Cardiac fibroblast (primary cell): ENCODE measurements at regions not wholly inside any gene's neighbourhood (a gene's known extent, or its start where the extent isn't known, plus 50 kb on each side); places are given as distances from the start of the nearest gene placed in this dataset.

Source experiments
- DNase-seq, 2 donors: peaks; one replicate each; pipeline versions ENCODE4 v3.0.0 to v3.0.0-alpha.2; 2010; ENCODE audit warnings: low read depth in 2 of 2
- H3K4me3 ChIP-seq, 2 donors: replicated peaks in 1 of 2; 1 replicate in 1 of 2; 2 replicates in 1 of 2; pipeline ENCODE4 v1.5.1; 2011; ENCODE audit warnings: low read depth in 2 of 2, low read length in 2 of 2, mild to moderate bottlenecking in 2 of 2, moderate library complexity in 1 of 2
- TF ChIP-seq, protein P1 (sequence below): IDR thresholded peaks from one replicate; pipeline ENCODE4 v1.5.1; 2011; ENCODE audit warnings: low read depth, mild to moderate bottlenecking, low read length, inconsistent platforms

DNA sequence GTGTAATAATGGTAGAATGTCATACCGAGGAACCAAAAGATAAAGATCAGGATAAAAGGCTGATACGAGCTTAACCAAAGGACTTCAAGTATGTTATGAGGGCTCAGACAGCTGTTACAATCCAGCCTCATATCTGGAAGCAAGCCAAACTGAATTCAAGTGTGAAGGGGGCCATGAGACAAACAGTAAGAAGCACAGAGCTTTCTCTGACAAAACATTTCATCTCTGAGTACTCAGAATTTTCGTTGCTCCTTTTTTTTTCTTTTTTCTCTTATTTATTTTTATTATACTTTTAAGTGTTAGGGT lies 52.9 kb upstream of the CD180 start:
- TF ChIP-seq, protein P1, sequence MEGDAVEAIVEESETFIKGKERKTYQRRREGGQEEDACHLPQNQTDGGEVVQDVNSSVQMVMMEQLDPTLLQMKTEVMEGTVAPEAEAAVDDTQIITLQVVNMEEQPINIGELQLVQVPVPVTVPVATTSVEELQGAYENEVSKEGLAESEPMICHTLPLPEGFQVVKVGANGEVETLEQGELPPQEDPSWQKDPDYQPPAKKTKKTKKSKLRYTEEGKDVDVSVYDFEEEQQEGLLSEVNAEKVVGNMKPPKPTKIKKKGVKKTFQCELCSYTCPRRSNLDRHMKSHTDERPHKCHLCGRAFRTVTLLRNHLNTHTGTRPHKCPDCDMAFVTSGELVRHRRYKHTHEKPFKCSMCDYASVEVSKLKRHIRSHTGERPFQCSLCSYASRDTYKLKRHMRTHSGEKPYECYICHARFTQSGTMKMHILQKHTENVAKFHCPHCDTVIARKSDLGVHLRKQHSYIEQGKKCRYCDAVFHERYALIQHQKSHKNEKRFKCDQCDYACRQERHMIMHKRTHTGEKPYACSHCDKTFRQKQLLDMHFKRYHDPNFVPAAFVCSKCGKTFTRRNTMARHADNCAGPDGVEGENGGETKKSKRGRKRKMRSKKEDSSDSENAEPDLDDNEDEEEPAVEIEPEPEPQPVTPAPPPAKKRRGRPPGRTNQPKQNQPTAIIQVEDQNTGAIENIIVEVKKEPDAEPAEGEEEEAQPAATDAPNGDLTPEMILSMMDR: no peak
- peak in 1 of 2 donors; percentile 35 for DNase-seq
- no peak overlapping the region for H3K4me3 ChIP-seq

DNA sequence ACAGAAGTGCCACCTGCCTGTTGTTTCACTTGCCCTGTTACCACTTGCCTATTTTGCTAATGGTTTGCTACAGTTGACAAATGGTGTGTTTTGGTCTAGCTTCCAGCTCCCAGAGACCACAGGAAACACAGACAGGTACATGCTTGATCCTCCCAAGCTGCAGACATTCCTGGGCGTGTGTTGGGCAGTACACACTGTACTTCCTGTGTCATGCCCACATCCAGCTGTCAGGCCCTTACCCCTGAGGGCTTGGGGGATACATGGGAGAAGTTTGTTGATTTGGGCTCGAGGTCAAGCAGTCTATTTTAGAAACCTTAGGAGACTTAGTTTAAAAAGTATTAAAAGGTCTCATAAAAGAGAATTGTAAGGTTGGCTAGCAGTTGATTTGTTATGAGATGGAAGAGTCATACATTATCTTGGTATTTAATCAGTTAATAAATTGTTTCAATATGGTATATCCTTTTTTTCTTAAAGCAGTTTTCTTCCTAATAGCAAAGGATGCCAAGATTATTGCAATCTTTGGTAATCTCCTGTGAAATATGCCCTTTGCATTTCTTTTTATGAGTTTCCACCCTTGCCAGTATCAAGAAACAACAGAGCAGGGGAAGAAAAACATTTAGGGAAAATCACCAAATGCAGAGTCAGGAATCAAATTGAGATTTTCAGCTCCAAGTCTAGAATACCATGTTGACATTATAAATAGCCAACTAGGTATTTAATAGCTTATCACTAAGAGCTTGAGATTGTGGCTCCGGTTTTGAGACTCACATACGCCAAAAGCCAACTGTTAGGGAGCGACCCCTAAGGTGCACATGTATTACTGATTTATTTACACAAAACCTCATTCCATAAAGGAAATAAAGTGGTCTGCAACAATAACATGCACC lies 52.3 kb upstream of the CD180 start:
- H3K4me3 ChIP-seq: no peak overlapping the region
- TF ChIP-seq, protein P1: no peak
- peak; percentile 32 to 42 for DNase-seq

DNA sequence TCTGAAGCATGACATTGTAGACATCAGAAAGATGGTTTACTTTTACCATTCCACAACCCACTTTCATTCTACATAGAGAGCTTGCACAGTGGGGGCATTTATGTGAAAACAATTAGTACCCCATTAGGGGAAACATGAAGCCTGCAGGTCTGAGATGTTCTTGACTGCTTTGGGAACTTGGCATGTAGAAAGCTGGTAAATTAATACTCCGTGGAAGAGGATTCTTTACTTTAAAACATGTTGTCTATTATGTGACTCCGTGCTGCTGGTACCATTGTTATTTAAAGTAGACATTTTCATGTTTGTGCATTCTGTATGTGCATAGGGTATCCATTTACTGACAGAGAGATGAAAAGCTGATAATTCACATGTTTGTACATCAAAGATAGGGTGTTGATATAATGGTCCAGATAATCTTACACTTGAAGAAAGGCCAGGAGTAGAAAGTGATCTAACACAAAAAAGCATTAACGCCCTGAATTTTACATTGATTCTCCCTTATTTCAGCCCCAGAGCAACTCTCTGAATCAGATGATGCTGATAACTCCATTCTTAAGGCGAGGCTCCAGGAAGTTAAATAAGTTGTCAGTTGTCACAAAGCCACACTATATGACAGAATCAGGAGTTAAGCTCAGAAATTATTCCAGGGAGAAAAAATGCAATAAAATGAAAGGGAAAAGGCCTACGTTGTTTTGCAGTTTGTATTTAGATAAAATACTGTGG lies 50.1 kb upstream of the CD180 start:
- no peak overlapping the region for H3K4me3 ChIP-seq
- no peak for DNase-seq
- TF ChIP-seq, protein P1: no peak
